SJCRH30 (cell line): ENCODE measurements at regions not wholly inside any gene's neighbourhood (a gene's known extent, or its start where the extent isn't known, plus 50 kb on each side); places are given as distances from the start of the nearest gene placed in this dataset.
"Not testable (repeated sequence)": the region's sequence is repeated elsewhere in the genome, so short reads cannot be mapped to it uniquely, and the experiment has no call there.

Experiments
- DNase-seq, 2 experiments: peaks; one replicate each; pipeline ENCODE4 v3.0.0-alpha.2; 2015 to 2020
- H3K27ac ChIP-seq: fragments of 250-450 bp; sonication (Bioruptor Pico); 2 replicates; pipeline ENCODE4 v1.5.1; 2020; ENCODE audit warnings: mild to moderate bottlenecking, moderate library complexity
- H3K27me3 ChIP-seq: fragments of 250-450 bp; sonication (Bioruptor Pico); 2 replicates; pipeline ENCODE4 v1.5.1; 2020; ENCODE audit warnings: mild to moderate bottlenecking, moderate library complexity
- H3K36me3 ChIP-seq: fragments of 250-450 bp; sonication (Bioruptor Pico); 2 replicates; pipeline ENCODE4 v1.5.1; 2020; ENCODE audit warnings: mild to moderate bottlenecking, moderate library complexity
- H3K4me1 ChIP-seq: fragments of 250-450 bp; sonication (Bioruptor Pico); 2 replicates; pipeline ENCODE4 v1.5.1; 2020; ENCODE audit warnings: mild to moderate bottlenecking, moderate library complexity
- H3K4me3 ChIP-seq: fragments of 250-450 bp; sonication (Bioruptor Pico); 2 replicates; pipeline ENCODE4 v1.5.1; 2020; ENCODE audit warnings: mild to moderate bottlenecking, moderate library complexity
- H3K9me3 ChIP-seq: fragments of 250-450 bp; sonication (Bioruptor Pico); replicated peaks from 2 replicates; pipeline ENCODE4 v1.5.1; 2020; ENCODE audit warnings: mild to moderate bottlenecking, moderate library complexity

- Histone ChIP-seq H3K27me3 (peaks cover 26% of the 10 kb centered on the region), H3K9me3 (no peaks in the 10 kb centered on the region)
- DNase-seq = no peak
These were observed 329.9 kb downstream of the KCNJ2 start for GRCh38 chr17:70499067-70499786.

GRCh38 chr17:70503449-70503848, 334.1 kb downstream of the KCNJ2 start:
- no peak overlapping the region for H3K27ac ChIP-seq
- H3K4me3 ChIP-seq = no peak overlapping the region
- no peak for DNase-seq
- no peaks in the 10 kb centered on the region for H3K36me3 ChIP-seq
- no peaks in the 10 kb centered on the region for H3K4me1 ChIP-seq
- H3K9me3 ChIP-seq = no peaks in the 10 kb centered on the region
- H3K27me3 ChIP-seq = peaks cover 11% of the 10 kb centered on the region

More at GRCh38 chr17:70499067-70499786, 329.9 kb downstream of the KCNJ2 start:
- Histone ChIP-seq H3K36me3 (no peaks in the 10 kb centered on the region), H3K27ac (no peak overlapping the region), H3K4me3 (no peak overlapping the region), H3K4me1 (no peaks in the 10 kb centered on the region)

- H3K36me3 ChIP-seq = no peaks in the 10 kb centered on the region
- DNase-seq = no peak
- no peaks in the 10 kb centered on the region for H3K27me3 ChIP-seq
These were observed 341.0 kb downstream of the KCNJ2 start for GRCh38 chr17:70510288-70510687.

GRCh38 chr17:70517816-70518215, 348.5 kb downstream of the KCNJ2 start:
- no peaks in the 10 kb centered on the region for H3K4me1 ChIP-seq
- H3K27me3 ChIP-seq = no peaks in the 10 kb centered on the region
- H3K27ac ChIP-seq = no peak overlapping the region
- H3K4me3 ChIP-seq = no peak overlapping the region
- no peak for DNase-seq
- no peaks in the 10 kb centered on the region for H3K36me3 ChIP-seq
- no peaks in the 10 kb centered on the region for H3K9me3 ChIP-seq

More at GRCh38 chr17:70510288-70510687, 341.0 kb downstream of the KCNJ2 start:
- no peak overlapping the region for H3K27ac ChIP-seq
- no peaks in the 10 kb centered on the region for H3K9me3 ChIP-seq
- no peaks in the 10 kb centered on the region for H3K4me1 ChIP-seq
- no peak overlapping the region for H3K4me3 ChIP-seq

- DNase-seq = no peak
- Histone ChIP-seq H3K27ac (no peak overlapping the region), H3K36me3 (no peaks in the 10 kb centered on the region), H3K4me3 (no peak overlapping the region), H3K27me3 (peaks cover 6% of the 10 kb centered on the region; the same call in 1 of the 2 replicates), H3K9me3 (no peaks in the 10 kb centered on the region), H3K4me1 (no peaks in the 10 kb centered on the region)
These were observed 350.0 kb downstream of the KCNJ2 start for GRCh38 chr17:70519300-70519699.

GRCh38 chr17:70520447-70520846, 351.1 kb downstream of the KCNJ2 start:
- Histone ChIP-seq H3K27ac (no peak overlapping the region), H3K27me3 (peaks cover 6% of the 10 kb centered on the region; the same call in 1 of the 2 replicates), H3K4me1 (no peaks in the 10 kb centered on the region), H3K36me3 (no peaks in the 10 kb centered on the region), H3K9me3 (no peaks in the 10 kb centered on the region), H3K4me3 (no peak overlapping the region)
- no peak for DNase-seq

GRCh38 chr17:70520956-70521355, 351.6 kb downstream of the KCNJ2 start:
- H3K4me3 ChIP-seq = no peak overlapping the region
- H3K36me3 ChIP-seq = no peaks in the 10 kb centered on the region
- no peaks in the 10 kb centered on the region for H3K9me3 ChIP-seq
- no peak overlapping the region for H3K27ac ChIP-seq
- DNase-seq = no peak
- H3K4me1 ChIP-seq = no peaks in the 10 kb centered on the region
- H3K27me3 ChIP-seq = peaks cover 6% of the 10 kb centered on the region; the same call in 1 of the 2 replicates

- H3K36me3 ChIP-seq = no peaks in the 10 kb centered on the region
These were observed 352.5 kb downstream of the KCNJ2 start for GRCh38 chr17:70521821-70522256.

GRCh38 chr17:70523426-70523825, 354.1 kb downstream of the KCNJ2 start:
- no peaks in the 10 kb centered on the region for H3K36me3 ChIP-seq
- H3K4me1 ChIP-seq = no peaks in the 10 kb centered on the region

More at GRCh38 chr17:70521821-70522256, 352.5 kb downstream of the KCNJ2 start:
- no peak for DNase-seq
- Histone ChIP-seq H3K4me1 (no peaks in the 10 kb centered on the region), H3K4me3 (no peak overlapping the region), H3K9me3 (no peaks in the 10 kb centered on the region), H3K27ac (no peak overlapping the region), H3K27me3 (peaks cover 6% of the 10 kb centered on the region; the same call in 1 of the 2 replicates)

GRCh38 chr17:70525035-70525434, 355.7 kb downstream of the KCNJ2 start:
- H3K4me3 ChIP-seq, H3K9me3 ChIP-seq, H3K4me1 ChIP-seq, DNase-seq, H3K36me3 ChIP-seq, H3K27ac ChIP-seq: not testable (repeated sequence)
- H3K27me3 ChIP-seq = peaks cover 15% of the 10 kb centered on the region; the same call in 1 of the 2 replicates

More at GRCh38 chr17:70523426-70523825, 354.1 kb downstream of the KCNJ2 start:
- H3K27ac ChIP-seq = no peak overlapping the region
- H3K9me3 ChIP-seq = no peaks in the 10 kb centered on the region
- no peak overlapping the region for H3K4me3 ChIP-seq
- peaks cover 6% of the 10 kb centered on the region; the same call in 1 of the 2 replicates for H3K27me3 ChIP-seq
- no peak for DNase-seq

GRCh38 chr17:70525961-70526360, 356.6 kb downstream of the KCNJ2 start:
- H3K36me3 ChIP-seq = no peaks in the 10 kb centered on the region
- no peak overlapping the region for H3K27ac ChIP-seq
- H3K27me3 ChIP-seq = peaks cover 15% of the 10 kb centered on the region; the same call in 1 of the 2 replicates
- no peak overlapping the region for H3K4me3 ChIP-seq
- DNase-seq = no peak
- no peaks in the 10 kb centered on the region for H3K4me1 ChIP-seq
- no peaks in the 10 kb centered on the region; the same call in 1 of the 2 replicates for H3K9me3 ChIP-seq

- Histone ChIP-seq H3K36me3 (no peaks in the 10 kb centered on the region), H3K4me3 (no peak overlapping the region), H3K27me3 (peaks cover 15% of the 10 kb centered on the region; the same call in 1 of the 2 replicates), H3K27ac (no peak overlapping the region), H3K4me1 (no peaks in the 10 kb centered on the region), H3K9me3 (no peaks in the 10 kb centered on the region; the same call in 1 of the 2 replicates)
- no peak for DNase-seq
These were observed 358.1 kb downstream of the KCNJ2 start for GRCh38 chr17:70527364-70527888.

GRCh38 chr17:70533427-70533826, 364.1 kb downstream of the KCNJ2 start:
- no peaks in the 10 kb centered on the region for H3K36me3 ChIP-seq
- peaks cover 9% of the 10 kb centered on the region; the same call in 1 of the 2 replicates for H3K27me3 ChIP-seq
- no peaks in the 10 kb centered on the region for H3K4me1 ChIP-seq
- no peaks in the 10 kb centered on the region; the same call in 1 of the 2 replicates for H3K9me3 ChIP-seq
- no peak overlapping the region for H3K27ac ChIP-seq
- DNase-seq = no peak
- H3K4me3 ChIP-seq = no peak overlapping the region

- peak in 1 of 2 experiments; percentile 9 for DNase-seq
- Histone ChIP-seq H3K27ac (no peak overlapping the region), H3K27me3 (no peaks in the 10 kb centered on the region), H3K36me3 (no peaks in the 10 kb centered on the region), H3K9me3 (no peaks in the 10 kb centered on the region), H3K4me3 (no peak overlapping the region), H3K4me1 (no peaks in the 10 kb centered on the region)
These were observed 366.7 kb downstream of the KCNJ2 start for GRCh38 chr17:70535986-70536385.

- no peaks in the 10 kb centered on the region for H3K9me3 ChIP-seq
- DNase-seq = no peak
- peaks cover 6% of the 10 kb centered on the region; the same call in 1 of the 2 replicates for H3K27me3 ChIP-seq
- H3K27ac ChIP-seq = no peak overlapping the region
- H3K4me1 ChIP-seq = no peaks in the 10 kb centered on the region
- no peak overlapping the region for H3K4me3 ChIP-seq
- H3K36me3 ChIP-seq = no peaks in the 10 kb centered on the region
These were observed 370.0 kb downstream of the KCNJ2 start for GRCh38 chr17:70539132-70539924.
